ENCODE measurements at regions not wholly inside any gene's neighbourhood (a gene's known extent, or its start where the extent isn't known, plus 50 kb on each side); places are given as distances from the start of the nearest gene placed in this dataset.

- no peak for DNase-seq (ENCODE audit: low spot score)
These were observed 340.8 kb upstream of the SLC10A2 start for GRCh38 chr13:103406967-103407366.

DNA sequence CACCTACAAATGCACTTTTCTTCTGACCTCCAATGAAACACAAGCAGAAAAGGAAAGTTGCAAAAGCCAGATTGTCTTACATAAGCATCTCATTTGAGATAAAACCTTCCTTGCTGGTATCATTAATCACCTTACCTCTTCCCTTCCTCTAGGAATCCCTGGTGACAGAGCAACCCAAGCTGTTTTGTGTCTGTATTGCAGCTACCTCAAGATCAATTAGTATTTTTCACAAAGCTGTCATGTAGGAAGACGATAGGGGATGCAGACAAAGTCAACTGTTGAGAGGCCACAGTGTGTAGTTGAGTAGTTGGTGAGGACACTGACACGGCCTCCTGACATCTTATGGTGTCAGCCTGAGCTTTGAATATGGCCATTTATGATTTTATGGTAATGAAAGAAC lies 339.1 kb upstream of the SLC10A2 start:
- DNase-seq (ENCODE audit: low spot score): no peak

DNA sequence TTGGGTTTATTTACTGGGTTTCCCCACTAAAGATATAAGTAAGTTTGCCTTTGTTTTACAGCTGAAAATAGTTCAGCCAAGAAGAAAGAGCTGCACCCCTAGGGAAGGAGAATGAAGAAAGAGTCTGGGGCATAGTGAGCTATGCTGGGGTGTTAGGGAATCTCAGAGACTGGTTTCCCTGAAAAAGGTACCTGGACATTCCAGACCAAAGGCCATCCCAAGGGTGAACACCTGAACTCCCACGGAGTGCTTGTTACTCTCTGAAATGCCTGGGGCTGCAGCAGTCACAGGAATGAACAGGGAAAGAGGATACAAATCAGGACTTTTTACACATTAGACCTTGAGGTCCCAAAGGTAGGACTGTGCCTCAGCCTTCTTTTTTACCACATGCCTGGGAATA lies 337.6 kb upstream of the SLC10A2 start:
- DNase-seq (ENCODE audit: low spot score): no peak

- DNase-seq (ENCODE audit: low spot score): peak; percentile 58
These were observed 337.0 kb upstream of the SLC10A2 start for GRCh38 chr13:103403148-103403740.

DNA sequence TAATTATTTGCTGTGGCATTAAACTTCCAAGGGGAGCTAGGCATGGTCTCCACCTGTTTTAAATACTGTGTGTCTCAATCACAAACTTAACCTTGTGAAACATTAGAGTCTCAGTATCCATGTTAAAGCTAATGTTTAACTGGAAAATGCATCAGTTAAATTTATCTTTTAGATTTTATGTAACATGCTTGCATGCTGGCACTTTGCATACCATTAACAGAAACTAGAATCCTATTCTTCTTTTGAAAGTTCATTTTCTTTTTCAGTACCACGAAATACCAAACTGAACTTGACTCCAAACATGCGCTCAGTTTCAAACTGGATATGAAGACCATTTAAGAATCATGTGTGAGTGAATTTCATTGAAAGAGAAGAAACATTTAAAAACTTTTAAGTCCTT lies 328.9 kb upstream of the SLC10A2 start:
- no peak for DNase-seq (ENCODE audit: low spot score)

DNA sequence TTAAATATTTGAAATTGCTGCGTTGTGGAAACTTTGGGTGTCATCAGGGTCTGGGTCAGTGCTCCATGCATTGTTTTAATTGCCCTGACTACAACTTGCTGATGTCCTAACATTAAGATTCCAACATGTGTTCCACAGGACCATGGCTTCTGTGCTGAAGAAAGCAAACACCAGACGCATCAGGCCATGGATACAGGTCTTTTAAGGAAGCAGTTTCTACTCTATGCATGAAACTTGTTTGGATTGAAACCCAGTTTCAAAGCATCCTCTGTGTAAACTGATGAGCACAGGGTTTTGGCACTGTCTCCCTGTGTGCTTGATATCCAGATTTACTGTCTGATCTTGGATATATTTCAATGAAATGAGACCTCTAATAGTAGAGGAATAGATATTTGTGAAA lies 328.4 kb upstream of the SLC10A2 start:
- no peak for DNase-seq (ENCODE audit: low spot score)

DNA sequence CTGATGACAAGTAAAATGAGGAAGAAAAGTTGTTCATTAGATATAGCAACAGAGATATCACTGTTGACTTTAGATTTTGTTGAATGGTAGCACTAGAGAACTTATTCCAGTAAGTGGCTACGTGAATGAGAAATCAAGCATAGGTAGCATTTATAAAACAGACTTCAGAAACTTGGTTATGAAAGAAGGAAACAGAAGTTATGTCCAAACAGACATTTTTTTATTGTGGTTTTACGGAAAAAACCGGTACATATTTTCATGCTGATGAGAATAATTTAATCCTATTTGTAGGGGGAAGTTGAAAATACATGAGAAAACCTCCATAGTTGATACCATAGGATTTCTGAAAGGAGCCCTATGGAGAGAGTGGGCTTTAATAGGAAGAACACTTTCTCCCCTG lies 325.7 kb upstream of the SLC10A2 start:
- DNase-seq (ENCODE audit: low spot score): no peak

DNA sequence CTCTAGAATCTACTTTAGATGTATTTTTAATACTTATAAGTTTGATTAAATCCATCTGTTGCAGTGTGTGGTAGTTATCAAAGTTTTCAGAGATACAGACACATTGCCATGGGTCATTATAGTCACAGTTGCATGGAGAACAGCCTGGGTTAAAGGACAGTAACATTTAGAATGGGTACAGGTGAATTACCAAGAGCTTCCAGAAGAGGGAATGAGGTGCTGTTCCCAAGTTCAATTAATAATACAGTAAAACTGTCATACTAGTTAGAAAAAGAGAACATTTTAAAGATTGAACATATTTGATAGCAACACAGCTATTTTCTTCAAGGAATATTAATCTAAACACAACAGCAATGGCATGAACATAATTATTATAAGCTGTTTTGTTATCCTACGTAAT lies 322.6 kb upstream of the SLC10A2 start:
- no peak for DNase-seq (ENCODE audit: low spot score)

DNA sequence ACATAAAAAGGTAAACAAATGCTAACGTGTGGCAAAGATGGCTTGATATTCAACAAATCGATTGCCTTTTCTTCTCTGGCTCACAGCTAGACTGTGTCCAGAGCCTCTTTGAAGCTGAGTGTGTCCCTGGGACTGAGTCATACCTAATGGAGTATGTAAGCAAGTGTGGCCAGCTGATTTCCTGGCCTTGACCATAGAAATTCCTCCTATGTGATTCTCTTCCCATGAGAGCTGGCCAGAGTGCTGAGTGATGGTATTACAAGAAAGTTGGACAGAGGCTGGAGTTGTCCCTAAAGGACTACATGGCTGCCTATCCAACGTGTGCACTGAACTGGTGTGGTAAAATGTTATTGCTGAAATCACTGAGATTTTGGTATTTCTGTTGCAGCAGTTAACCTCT lies 320.1 kb upstream of the SLC10A2 start:
- no peak for DNase-seq (ENCODE audit: low spot score)

- DNase-seq (ENCODE audit: low spot score): no peak
These were observed 307.7 kb upstream of the SLC10A2 start for GRCh38 chr13:103373916-103374315.

DNA sequence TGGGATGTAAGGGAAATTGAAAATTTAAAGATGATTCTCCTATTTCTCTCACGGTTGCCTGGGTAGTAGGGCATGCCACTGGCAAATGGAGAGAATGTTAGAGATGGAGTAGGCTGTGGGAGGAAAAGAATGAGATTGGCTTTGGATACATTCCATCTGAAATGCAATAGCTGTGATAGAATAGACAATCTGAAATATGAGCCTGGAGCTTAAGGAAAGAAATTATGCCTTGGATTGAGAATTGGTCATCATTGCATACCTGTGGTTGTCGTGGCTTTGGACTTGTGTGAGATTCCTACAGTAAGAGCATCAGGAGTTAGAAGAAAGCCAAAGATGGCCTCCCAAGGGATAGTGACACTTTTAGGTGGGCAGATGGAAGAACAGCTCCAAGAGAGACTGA lies 305.1 kb upstream of the SLC10A2 start:
- no peak for DNase-seq (ENCODE audit: low spot score)

GRCh38 chr13:103370790-103371189 lies 304.6 kb upstream of the SLC10A2 start:
- no peak for DNase-seq (ENCODE audit: low spot score)

- DNase-seq (ENCODE audit: low spot score): no peak
These were observed 292.2 kb upstream of the SLC10A2 start for GRCh38 chr13:103358255-103358932.

GRCh38 chr13:103356226-103356864 lies 290.1 kb upstream of the SLC10A2 start:
- no peak for DNase-seq (ENCODE audit: low spot score)

DNA sequence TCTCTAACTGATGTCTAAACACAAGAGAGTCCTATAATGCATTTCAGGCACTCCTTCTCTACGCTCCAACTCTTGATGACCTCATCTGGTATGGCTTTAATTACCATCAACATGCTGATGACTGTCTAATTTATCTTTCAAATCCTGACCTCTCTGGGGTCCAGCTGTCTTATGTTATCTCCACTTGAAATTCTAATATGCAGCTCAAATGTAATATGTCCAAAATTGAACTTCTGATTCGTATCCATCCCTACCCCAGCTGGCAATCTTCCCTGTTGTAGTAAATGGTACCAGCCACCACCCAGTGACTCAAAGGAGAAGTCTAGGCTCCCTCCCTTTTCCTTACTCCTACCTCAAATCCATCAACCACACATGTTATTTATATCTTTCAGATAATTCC lies 288.0 kb upstream of the SLC10A2 start:
- no peak for DNase-seq (ENCODE audit: low spot score)

DNA sequence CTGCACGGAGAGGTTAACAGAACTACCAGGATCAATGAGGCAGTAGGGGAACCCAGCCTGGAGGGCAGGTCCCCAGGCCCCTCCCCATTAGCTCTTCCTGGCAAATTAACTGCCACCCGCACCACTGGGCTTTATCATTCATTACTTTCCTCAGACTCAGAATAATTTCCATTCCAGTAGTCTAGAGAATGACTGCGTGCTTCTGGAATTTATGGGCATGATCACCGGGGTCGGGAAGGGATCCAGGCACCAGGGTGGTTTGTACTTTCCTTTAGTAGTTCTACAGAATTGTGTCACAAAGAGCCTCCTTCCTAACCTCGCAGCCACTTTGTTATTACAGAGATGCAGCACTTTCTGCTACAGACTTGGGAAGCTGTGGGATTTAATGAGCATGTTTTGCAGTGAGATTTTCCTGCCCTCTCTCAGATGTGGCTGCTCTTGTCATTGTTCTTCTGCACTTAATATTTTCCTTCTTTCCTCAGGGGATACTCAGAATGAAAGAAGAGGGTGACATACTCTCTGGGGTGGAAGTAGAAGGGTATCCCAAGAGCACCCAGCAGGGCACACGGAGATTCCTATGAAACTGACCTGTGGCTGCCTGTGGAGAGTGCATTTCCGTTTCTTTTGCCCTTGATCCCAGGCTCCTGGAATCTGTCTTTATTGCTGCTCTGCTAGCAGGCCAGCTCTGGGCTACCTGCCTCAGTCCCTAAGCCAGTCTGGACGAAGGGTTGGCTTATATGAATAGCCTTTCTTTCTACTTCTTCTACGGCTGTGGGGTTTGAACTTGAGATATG lies 285.0 kb upstream of the SLC10A2 start:
- DNase-seq (ENCODE audit: low spot score): peak; percentile 15

GRCh38 chr13:103350147-103350546 lies 283.9 kb upstream of the SLC10A2 start:
- no peak for DNase-seq (ENCODE audit: low spot score)

- DNase-seq (ENCODE audit: low spot score): no peak
These were observed 283.2 kb upstream of the SLC10A2 start for GRCh38 chr13:103349211-103349980.

GRCh38 chr13:103335241-103335640 lies 269.0 kb upstream of the SLC10A2 start:
- no peak for DNase-seq (ENCODE audit: low spot score)

GRCh38 chr13:103331924-103332323 lies 265.7 kb upstream of the SLC10A2 start:
- DNase-seq (ENCODE audit: low spot score): no peak

- DNase-seq (ENCODE audit: low spot score): peak; percentile 33
These were observed 262.7 kb upstream of the SLC10A2 start for GRCh38 chr13:103328899-103329298.

GRCh38 chr13:103326326-103326725 lies 260.1 kb upstream of the SLC10A2 start:
- no peak for DNase-seq (ENCODE audit: low spot score)

Data from cerebellar cortex (tissue), 1 donor.